ENCODE measurements at regions not wholly inside any gene's neighbourhood (a gene's known extent, or its start where the extent isn't known, plus 50 kb on each side); places are given as distances from the start of the nearest gene placed in this dataset.

DNA sequence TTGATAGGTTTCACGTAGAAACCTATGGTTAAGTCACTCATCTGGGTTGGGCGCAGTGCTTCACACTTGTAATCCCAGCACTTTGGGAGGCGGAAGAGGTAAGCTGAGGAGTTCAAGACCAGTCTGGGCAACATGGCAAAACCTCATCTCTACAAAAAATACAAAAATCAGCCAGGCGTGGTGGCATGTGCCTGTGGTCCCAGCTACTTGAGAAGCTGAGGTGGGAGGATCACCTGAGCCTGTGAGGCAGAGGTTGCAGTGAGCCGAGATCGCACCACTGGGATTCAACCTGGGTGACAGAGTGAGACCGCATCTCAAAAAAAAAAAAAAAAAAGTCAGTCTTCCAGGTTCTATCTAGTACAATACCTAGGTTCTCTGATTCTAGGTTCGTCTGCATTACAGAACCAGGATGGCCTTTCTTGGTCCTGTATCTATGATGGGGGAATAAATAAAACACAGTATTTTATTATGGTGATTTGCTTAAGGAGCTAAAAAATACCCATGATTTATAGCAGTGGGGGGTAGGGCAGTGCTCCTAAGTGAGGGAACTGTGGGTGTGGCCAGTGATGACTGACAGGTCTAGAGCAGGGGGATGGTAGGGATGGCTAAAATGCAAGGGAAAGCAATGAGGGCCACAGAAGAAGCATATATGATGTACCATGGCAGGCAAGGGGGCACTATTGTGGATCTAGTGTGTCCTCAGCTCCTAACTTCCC, 65.5 kb upstream of the NUP160 start (continued):
- TF ChIP-seq RNF2 (IDR thresholded peaks at IDR 0.05; ENCODE audit: borderline replicate concordance, low read depth, low read length, missing control alignments, poor library complexity, severe bottlenecking) (no peak), NRF1 (IDR thresholded peaks at IDR 0.05; ENCODE audit: low read depth, low read length) (no peak), BACH1 (IDR thresholded peaks at IDR 0.05; ENCODE audit: low read length) (no peak), TAF7 (optimal IDR thresholded peaks at IDR 0.05; ENCODE audit: borderline replicate concordance, low read depth, low read length) (no peak), PHF8 (conservative IDR thresholded peaks at IDR 0.05; ENCODE audit: low read depth, low read length) (no peak), CEBPB (IDR thresholded peaks at IDR 0.05; ENCODE audit: low read depth, low read length) (no peak), SUZ12 (IDR thresholded peaks at IDR 0.05; ENCODE audit: low read length) (no peak), SP1 (IDR thresholded peaks at IDR 0.05; ENCODE audit: low read depth, low read length) (no peak)

All from H1 (cell line).